NCI-H510A (cell line): ENCODE measurements at regions not wholly inside any gene's neighbourhood (a gene's known extent, or its start where the extent isn't known, plus 50 kb on each side); places are given as distances from the start of the nearest gene placed in this dataset.

Experiments
- DNase-seq: peaks from one replicate; lab custom pipeline; 2025; lab: John Stamatoyannopoulos, UW

- no peak for DNase-seq
Observed at GRCh38 chr7:118022546-118022945, 149.3 kb upstream of the CTTNBP2 start.

GRCh38 chr7:118026791-118027190 lies 153.6 kb upstream of the CTTNBP2 start:
- no peak for DNase-seq

GRCh38 chr7:118028226-118028625 lies 155.0 kb upstream of the CTTNBP2 start:
- DNase-seq, result no peak

- DNase-seq, result no peak
Observed at GRCh38 chr7:118029826-118030422, 154.0 kb upstream of the LSM8 start.

GRCh38 chr7:118033273-118033672 lies 150.7 kb upstream of the LSM8 start:
- no peak for DNase-seq

- DNase-seq, result no peak
Observed at GRCh38 chr7:118039963-118040489, 143.9 kb upstream of the LSM8 start.

DNA sequence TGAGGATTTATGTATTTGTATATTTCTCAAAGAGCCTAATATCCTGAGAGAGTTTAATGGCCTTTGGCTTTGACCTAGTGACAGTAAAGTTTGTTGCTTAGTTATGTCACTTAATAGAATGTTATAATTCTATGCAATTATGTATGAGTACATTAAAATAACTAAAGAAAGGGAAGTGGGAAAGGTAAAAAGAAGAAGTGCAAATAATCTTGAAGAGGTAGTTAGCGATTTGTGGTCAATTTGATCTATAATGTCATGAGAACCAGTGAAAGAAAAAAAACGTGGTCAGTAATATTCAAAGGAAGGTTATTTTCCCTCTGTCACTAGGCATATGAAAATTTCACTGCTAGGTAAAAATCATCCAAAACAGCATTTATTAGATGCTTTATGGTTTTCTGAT lies 143.4 kb upstream of the LSM8 start:
- no peak for DNase-seq

GRCh38 chr7:118041251-118041878 lies 142.6 kb upstream of the LSM8 start:
- no peak for DNase-seq

DNA sequence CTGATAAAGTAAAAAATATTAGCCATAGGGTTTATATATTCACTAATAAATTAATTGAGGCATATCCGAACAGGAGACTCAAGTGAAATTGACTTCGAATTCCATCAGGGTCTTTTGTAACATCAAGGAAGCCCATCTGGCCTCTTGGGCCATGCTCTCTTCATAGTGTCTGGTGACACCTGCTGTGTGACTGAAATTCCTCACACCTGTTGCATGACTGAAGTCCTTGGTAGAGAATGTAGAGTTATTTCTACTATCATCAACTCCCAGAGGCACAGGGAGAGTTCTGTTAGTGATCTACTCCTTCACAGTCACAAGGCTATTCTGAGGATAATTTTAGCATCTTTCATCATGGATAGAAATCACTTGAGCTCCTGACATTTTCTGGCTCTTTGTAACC lies 138.3 kb upstream of the LSM8 start:
- no peak for DNase-seq

DNA sequence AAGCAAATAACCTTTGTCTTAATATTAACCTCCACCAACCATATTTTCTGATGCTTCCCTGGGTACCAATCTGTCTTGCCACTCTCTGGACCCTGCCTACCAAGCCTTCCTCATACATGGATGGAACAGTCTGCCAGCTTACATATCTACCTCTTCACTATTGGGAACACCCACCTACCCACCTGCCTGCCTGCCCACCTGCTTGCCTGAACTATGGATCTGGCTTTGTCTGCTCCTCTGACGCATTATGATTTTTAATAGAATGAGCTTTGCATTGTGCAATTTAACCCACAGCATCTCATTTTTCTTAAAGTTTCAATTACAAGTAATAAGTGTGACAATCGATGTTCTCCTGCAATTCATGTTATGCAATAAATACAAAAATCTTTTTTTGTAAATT lies 137.9 kb upstream of the LSM8 start:
- DNase-seq, result no peak

DNA sequence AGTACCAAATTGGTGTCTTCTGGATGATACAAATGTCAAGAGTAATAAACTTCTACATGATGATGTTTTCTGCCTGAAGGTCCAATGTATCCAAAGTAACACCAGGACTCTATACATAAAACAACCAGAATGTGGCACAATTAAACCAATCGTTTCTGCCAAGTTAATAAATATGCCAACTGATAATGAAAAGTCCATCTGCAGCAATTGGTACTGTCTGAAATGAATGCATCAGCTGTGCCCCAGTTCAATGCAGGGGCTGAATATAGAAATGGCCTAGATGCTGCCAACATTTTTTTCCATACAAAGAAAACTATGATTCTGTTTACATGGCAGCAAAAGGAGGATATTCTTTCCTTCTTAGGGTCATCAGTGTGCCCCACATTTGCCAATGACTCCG lies 137.2 kb upstream of the LSM8 start:
- no peak for DNase-seq

GRCh38 chr7:118052336-118052735 lies 131.6 kb upstream of the LSM8 start:
- no peak for DNase-seq

- no peak for DNase-seq
Observed at GRCh38 chr7:118053353-118053752, 130.6 kb upstream of the LSM8 start.

DNA sequence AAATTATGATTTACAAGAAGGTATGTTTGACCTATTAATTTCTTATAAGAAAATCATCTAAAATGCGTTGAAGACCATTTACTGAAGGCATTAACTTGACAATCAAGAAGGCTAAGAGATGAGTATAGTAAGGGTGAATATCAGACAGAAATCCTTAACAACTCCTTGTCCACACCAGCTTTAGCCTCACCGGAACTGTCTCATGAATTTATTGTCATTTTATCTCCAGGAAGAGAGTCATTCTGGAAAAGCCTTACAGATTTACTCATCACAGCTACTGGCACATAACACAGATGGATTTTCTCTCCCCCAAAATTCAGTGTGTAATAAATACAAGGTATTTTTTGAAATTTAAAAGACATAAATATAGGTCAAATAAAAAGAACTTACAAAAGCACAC lies 129.4 kb upstream of the LSM8 start:
- DNase-seq, result no peak

DNA sequence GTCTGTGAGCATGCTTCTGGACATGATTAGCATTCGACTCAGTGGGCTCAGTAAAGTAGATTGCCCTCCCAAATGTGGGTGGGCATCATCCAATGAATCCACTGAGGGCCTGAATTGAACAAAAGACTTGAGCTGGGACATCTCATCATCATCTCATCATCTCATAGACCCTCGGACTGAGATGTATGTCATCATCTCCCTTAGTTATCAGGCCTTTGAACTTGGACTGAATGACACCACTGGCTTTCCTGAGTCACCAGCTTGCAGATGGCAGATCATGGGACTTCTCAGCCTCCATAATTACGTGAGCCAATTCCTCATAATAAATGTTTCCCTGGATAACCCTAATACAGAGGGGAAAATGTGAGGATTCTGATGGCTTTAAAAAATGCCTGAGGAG lies 128.3 kb upstream of the LSM8 start:
- no peak for DNase-seq

- no peak for DNase-seq
Observed at GRCh38 chr7:118057404-118057803, 126.6 kb upstream of the LSM8 start.

GRCh38 chr7:118059209-118059608 lies 124.8 kb upstream of the LSM8 start:
- no peak for DNase-seq

- DNase-seq, result no peak
Observed at GRCh38 chr7:118060692-118061091, 123.3 kb upstream of the LSM8 start.

DNA sequence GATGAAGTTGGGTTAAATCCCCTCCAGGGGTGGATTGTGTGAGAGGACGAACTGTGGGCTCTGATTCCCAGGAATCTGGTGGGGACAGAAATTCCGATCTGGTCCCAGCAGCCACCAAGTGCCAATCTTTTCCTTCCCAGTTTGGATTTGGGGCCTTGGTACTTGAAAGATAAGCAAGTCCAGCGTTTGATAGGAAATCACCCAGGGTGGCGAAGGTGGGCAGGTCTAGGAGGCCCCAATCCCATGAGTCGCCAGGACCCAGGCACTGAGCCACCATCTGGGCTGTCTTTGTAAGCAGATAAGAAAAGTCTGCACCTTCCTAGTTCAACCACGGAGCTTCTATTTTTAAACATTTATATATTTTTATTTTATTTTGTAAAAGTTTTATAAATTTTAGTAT lies 122.6 kb upstream of the LSM8 start:
- no peak for DNase-seq

DNA sequence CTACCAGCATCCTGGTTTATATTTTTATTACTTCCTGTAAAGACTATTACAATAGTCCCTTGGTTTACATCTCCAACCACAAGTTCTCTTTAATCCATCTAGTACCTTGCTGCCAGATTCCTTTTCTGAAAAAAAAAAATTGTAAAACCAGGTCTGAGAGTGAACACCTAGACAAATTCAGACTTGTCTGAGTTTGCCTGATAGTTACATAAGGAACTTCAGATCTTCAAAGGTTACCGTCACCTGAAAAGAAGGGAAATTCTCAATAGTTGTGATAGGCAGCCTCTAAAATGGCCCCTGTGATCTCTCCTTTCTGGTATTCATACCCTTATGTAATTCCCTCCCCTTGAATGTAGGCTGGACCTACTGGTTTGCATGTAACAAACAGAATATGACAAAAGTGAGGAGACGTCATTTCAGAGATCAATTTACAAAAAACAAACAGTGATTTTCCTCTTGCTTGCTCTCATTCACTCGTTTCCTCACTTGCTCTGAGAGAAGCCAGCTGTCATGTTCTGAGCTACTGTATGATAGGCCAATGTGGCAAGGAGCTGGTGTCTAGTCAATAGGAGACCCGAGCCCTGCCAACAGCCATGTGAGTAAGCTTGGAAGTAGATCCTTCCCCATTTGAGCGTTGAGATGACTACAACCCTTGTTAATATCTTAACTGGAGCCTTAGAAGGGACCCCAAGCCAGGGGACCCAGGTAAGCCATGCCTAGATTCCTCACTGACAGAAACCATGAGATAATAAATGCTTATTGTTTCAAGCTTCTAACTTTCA lies 110.9 kb upstream of the LSM8 start:
- no peak for DNase-seq

DNA sequence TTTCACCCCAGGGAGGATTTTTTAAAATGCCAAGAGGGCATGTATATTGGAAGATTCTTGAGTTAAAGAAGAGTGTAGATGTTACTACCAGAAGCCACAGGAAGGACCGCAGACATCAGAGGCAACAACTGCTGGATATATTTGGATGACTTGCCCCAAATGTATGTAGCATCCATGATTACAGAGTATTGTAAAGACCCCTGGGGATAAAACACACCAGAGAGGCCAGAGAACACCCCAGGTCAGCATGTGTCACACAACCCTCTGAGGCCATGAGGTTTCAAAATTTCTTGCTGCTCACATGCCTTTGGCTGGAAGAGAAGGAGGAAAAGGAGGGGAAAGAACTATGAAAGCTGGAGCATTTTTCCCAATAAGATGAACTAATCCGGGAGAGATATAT lies 108.0 kb upstream of the LSM8 start:
- no peak for DNase-seq

DNA sequence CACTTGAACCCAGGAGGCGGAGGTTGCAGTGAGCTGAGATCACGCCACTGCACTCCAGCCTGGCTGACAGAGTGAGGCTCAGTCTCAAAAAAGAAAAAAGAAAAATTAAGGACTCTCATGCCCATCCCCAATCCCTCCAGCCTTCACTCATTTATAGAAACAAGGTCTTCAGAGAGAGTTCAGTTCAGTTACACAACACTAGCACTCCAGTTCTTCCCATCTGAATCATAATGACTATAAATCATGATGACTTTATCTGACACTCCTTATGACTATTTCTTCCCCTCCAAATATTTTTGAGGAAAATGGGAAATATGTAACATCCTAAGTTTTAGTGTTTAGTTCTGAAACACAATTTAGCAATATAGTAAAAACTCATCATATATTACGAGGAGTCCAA lies 107.4 kb upstream of the LSM8 start:
- DNase-seq, result no peak

GRCh38 chr7:118078015-118078414 lies 105.9 kb upstream of the LSM8 start:
- no peak for DNase-seq
